H9 (cell line): ENCODE measurements at regions not wholly inside any gene's neighbourhood (a gene's known extent, or its start where the extent isn't known, plus 50 kb on each side); places are given as distances from the start of the nearest gene placed in this dataset.

Experiments used
- DNase-seq: peaks from one replicate; pipeline ENCODE4 v3.0.0-alpha.2; 2017
- H2AFZ ChIP-seq: one replicate; pipeline ENCODE4 v1.6.1; 2013; ENCODE audit warnings: mild to moderate bottlenecking, low read length, control low read depth, moderate library complexity
- H2AK5ac ChIP-seq: 2 replicates; pipeline ENCODE4 v1.6.1; 2013; ENCODE audit warnings: low read length, control low read depth, mixed read lengths; ENCODE audit not compliant: insufficient read length
- H2BK120ac ChIP-seq: one replicate; pipeline ENCODE4 v1.6.1; 2013; ENCODE audit warnings: low read depth, mild to moderate bottlenecking, low read length, control low read depth, inconsistent platforms; ENCODE audit not compliant: poor library complexity, severe bottlenecking
- H2BK12ac ChIP-seq: 2 replicates; pipeline ENCODE4 v1.6.1; 2013; ENCODE audit warnings: low read length, control low read depth, mixed read lengths, low read depth; ENCODE audit not compliant: insufficient read length
- H2BK15ac ChIP-seq: 2 replicates; pipeline ENCODE4 v1.6.1; 2013; ENCODE audit warnings: low read depth, low read length, control low read depth
- H2BK20ac ChIP-seq: one replicate; pipeline ENCODE4 v1.6.1; 2013; ENCODE audit warnings: low read depth, mild to moderate bottlenecking, low read length, control low read depth, inconsistent platforms; ENCODE audit not compliant: poor library complexity, severe bottlenecking
- H2BK5ac ChIP-seq: 2 replicates; pipeline ENCODE4 v1.6.1; 2013; ENCODE audit warnings: low read length, control low read depth, mixed read lengths; ENCODE audit not compliant: insufficient read length
- H3K14ac ChIP-seq: 2 replicates; pipeline ENCODE4 v1.6.1; 2013; ENCODE audit warnings: low read length, control low read depth; ENCODE audit not compliant: insufficient read depth
- H3K18ac ChIP-seq: 2 replicates; pipeline ENCODE4 v1.6.1; 2013; ENCODE audit warnings: low read depth, mild to moderate bottlenecking, mixed read lengths, low read length, control low read depth; ENCODE audit not compliant: insufficient read length
- H3K23ac ChIP-seq: 2 replicates; pipeline ENCODE4 v1.6.1; 2013; ENCODE audit warnings: low read length, control low read depth, mixed read lengths, low read depth; ENCODE audit not compliant: insufficient read length
- H3K23me2 ChIP-seq: 2 replicates; pipeline ENCODE4 v1.6.1; 2013; ENCODE audit warnings: low read depth, mild to moderate bottlenecking, mixed read lengths, low read length, control low read depth; ENCODE audit not compliant: insufficient read length, poor library complexity, severe bottlenecking
- H3K27ac ChIP-seq: 2 replicates; pipeline ENCODE4 v1.5.1; 2013; ENCODE audit warnings: low read length, control low read depth, mixed read lengths, low read depth; ENCODE audit not compliant: insufficient read length
- H3K27me3 ChIP-seq: 2 replicates; pipeline ENCODE4 v1.6.1; 2013; ENCODE audit warnings: low read length, control low read depth, inconsistent platforms; ENCODE audit not compliant: insufficient read depth
- H3K4ac ChIP-seq: 2 replicates; pipeline ENCODE4 v1.6.1; 2013; ENCODE audit warnings: low read depth, mild to moderate bottlenecking, control low read depth, inconsistent platforms, low read length, moderate library complexity
- H3K4me1 ChIP-seq: 2 replicates; pipeline ENCODE4 v1.6.1; 2013; ENCODE audit warnings: low read length, control low read depth, inconsistent platforms; ENCODE audit not compliant: insufficient read depth
- H3K4me2 ChIP-seq: 2 replicates; pipeline ENCODE4 v1.6.1; 2013; ENCODE audit warnings: low read length, control low read depth, mixed read lengths; ENCODE audit not compliant: insufficient read length, insufficient read depth
- H3K56ac ChIP-seq: 2 replicates; pipeline ENCODE4 v1.6.1; 2013; ENCODE audit warnings: low read depth, mild to moderate bottlenecking, mixed read lengths, low read length, control low read depth; ENCODE audit not compliant: insufficient read length
- H3K79me1 ChIP-seq: 2 replicates; pipeline ENCODE4 v1.6.1; 2013; ENCODE audit warnings: low read depth, mild to moderate bottlenecking, moderate library complexity, low read length, control low read depth, inconsistent platforms; ENCODE audit not compliant: insufficient read depth, poor library complexity, severe bottlenecking
- H3K79me2 ChIP-seq: 2 replicates; pipeline ENCODE4 v1.6.1; 2013; ENCODE audit warnings: low read length, control low read depth, inconsistent platforms; ENCODE audit not compliant: insufficient read depth
- H3K9ac ChIP-seq: 2 replicates; pipeline ENCODE4 v1.6.1; 2013; ENCODE audit warnings: low read length, control low read depth, mixed read lengths; ENCODE audit not compliant: insufficient read length; ENCODE audit errors: extremely low read depth
- H3K9me3 ChIP-seq: one replicate; pipeline ENCODE4 v1.6.1; 2013; ENCODE audit warnings: low read depth, low read length, inconsistent platforms; ENCODE audit not compliant: control insufficient read depth
- H3T11ph ChIP-seq: one replicate; pipeline ENCODE4 v1.6.1; 2013; ENCODE audit warnings: mild to moderate bottlenecking, low read length, control low read depth, inconsistent platforms
- H4K20me1 ChIP-seq: one replicate; pipeline ENCODE4 v1.6.1; 2013; ENCODE audit not compliant: control insufficient read depth, insufficient read length, insufficient read depth
- H4K5ac ChIP-seq: 2 replicates; pipeline ENCODE4 v1.6.1; 2013; ENCODE audit warnings: low read depth, mild to moderate bottlenecking, mixed read lengths, low read length, control low read depth; ENCODE audit not compliant: insufficient read length
- H4K8ac ChIP-seq: replicated peaks from 2 replicates; pipeline ENCODE4 v1.6.1; 2013; ENCODE audit warnings: low read length, control low read depth, mixed read lengths, low read depth; ENCODE audit not compliant: insufficient read length
- H4K91ac ChIP-seq: 2 replicates; pipeline ENCODE4 v1.6.1; 2013; ENCODE audit warnings: low read depth, mild to moderate bottlenecking, moderate library complexity, mixed read lengths, low read length, control low read depth; ENCODE audit not compliant: insufficient read length
- H3K27ac Mint-ChIP-seq, 3 experiments: 2 replicates in 2 of 3; 3 replicates in 1 of 3; pipeline ENCODE4 v1.8.0; 2020 to 2021; ENCODE audit warnings: mixed read lengths in 3 of 3, mild to moderate bottlenecking in 1 of 3, moderate library complexity in 1 of 3
- H3K27me3 Mint-ChIP-seq: 2 replicates; pipeline ENCODE4 v1.8.0; 2021; ENCODE audit warnings: low read depth, mild to moderate bottlenecking, moderate library complexity, mixed read lengths
- H3K36me3 Mint-ChIP-seq, 3 experiments: 2 replicates in 2 of 3; 3 replicates in 1 of 3; pipeline ENCODE4 v1.8.0; 2020 to 2021; ENCODE audit warnings: low read depth in 3 of 3, mixed read lengths in 3 of 3; ENCODE audit not compliant: insufficient read depth in 1 of 3
- H3K4me1 Mint-ChIP-seq, 2 experiments: 2 replicates each; pipeline ENCODE4 v1.8.0; 2020; ENCODE audit warnings: mixed read lengths in 2 of 2
- H3K4me3 Mint-ChIP-seq, 2 experiments: 2 replicates in 1 of 2; 3 replicates in 1 of 2; pipeline ENCODE4 v1.8.0; 2020 to 2021; ENCODE audit warnings: mild to moderate bottlenecking in 2 of 2, mixed read lengths in 2 of 2, moderate library complexity in 1 of 2
- H3K9me3 Mint-ChIP-seq, 2 experiments: 2 replicates in 1 of 2; 3 replicates in 1 of 2; pipeline ENCODE4 v1.8.0; 2020; ENCODE audit warnings: mild to moderate bottlenecking in 2 of 2, mixed read lengths in 2 of 2, moderate library complexity in 1 of 2
- WGBS: extraction: QIAGEN DNeasy Blood & Tissue Kit; methylation state at CpG from one replicate; pipeline ENCODE4 v1.1.7; 2013; ENCODE audit warnings: missing lambda C conversion rate, low lambda C conversion rate, mixed read lengths; ENCODE audit not compliant: insufficient read length; ENCODE audit errors: extremely low coverage; 5-methylcytosine and 5-hydroxymethylcytosine counted together
- TF ChIP-seq, protein P1 (sequence below): fragments of 200-600 bp; sonication (generic); conservative IDR thresholded peaks from 3 replicates; pipeline ENCODE4 v1.8.0; 2021; ENCODE audit warnings: antibody characterized with exemption, mild to moderate bottlenecking

DNA sequence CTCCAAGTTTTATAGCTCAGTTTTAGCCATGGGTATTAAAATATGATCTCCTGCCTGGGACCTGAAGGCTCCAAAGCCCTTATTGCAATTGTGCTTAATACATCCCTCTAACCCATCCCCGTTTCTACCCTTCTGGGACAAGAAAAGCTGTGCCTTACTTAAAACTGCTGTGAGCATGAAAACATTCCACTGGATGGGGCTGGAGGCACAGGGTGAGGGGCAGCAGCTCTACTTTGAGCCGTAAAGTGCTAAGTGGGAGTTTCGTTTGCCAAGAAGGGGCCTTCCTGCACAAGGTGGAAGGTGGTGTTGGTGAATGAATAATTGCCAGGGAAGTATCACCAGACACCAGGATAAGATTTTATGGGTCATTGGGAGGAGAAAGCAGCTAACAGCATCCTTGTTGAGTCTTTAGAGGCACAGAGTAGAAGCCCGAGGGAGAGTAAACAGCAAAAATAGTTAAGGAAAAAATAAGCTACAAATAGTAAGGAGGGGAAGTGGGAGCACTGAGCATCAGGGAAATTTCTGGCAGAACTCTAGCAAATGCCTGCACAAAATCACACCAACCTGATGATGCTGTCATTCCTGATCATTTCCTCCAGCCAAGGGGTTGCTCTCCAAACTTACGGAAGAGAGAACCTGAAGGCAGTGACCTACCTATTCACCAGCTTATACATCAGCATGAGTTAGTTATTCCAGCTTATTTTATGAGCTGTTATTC is 218.4 kb downstream of the MREG start:
- H4K91ac ChIP-seq, result no peak overlapping the region
- no peak overlapping the region for H4K8ac ChIP-seq
- no peaks in the 10 kb centered on the region for H3K23me2 ChIP-seq
- no peak overlapping the region for H2BK15ac ChIP-seq
- no CpG with 5 or more reads among the region's 5 CpGs for WGBS
- no peak overlapping the region for H2AK5ac ChIP-seq
- H3K4me2 ChIP-seq, result no peak overlapping the region
- no peak overlapping the region for H3K14ac ChIP-seq
- H2AFZ ChIP-seq, result no peak overlapping the region
- no peaks in the 10 kb centered on the region for H3K9me3 ChIP-seq
- H4K5ac ChIP-seq, result no peak overlapping the region
- no peaks in the 10 kb centered on the region for H3K79me1 ChIP-seq
- H2BK5ac ChIP-seq, result no peak overlapping the region
- DNase-seq, result peak; percentile 64
- no peak overlapping the region for H2BK12ac ChIP-seq
- H3K27me3 ChIP-seq, result no peaks in the 10 kb centered on the region
- no peak overlapping the region for H3K18ac ChIP-seq
- no peaks in the 10 kb centered on the region for H4K20me1 ChIP-seq
- Mint-ChIP-seq H3K27me3 (no peaks in the 10 kb centered on the region), H3K27ac (no peak overlapping the region; a peak in 1 of 7 replicates), H3K4me3 (no peak overlapping the region), H3K36me3 (no peaks in the 10 kb centered on the region), H3K9me3 (no peaks in the 10 kb centered on the region; a peak in 1 of 5 replicates), H3K4me1 (peaks cover 18 to 26% of the 10 kb centered on the region in 2 experiments)
- no peak overlapping the region for H3K4ac ChIP-seq
- peaks cover 5% of the 10 kb centered on the region; the same call in 1 of the 2 replicates for H3K4me1 ChIP-seq
- no peak overlapping the region for H3K27ac ChIP-seq
- no peak overlapping the region for H3K56ac ChIP-seq
- no peak overlapping the region for H2BK20ac ChIP-seq
- H3K9ac ChIP-seq, result no peak overlapping the region
- TF ChIP-seq, protein P1, sequence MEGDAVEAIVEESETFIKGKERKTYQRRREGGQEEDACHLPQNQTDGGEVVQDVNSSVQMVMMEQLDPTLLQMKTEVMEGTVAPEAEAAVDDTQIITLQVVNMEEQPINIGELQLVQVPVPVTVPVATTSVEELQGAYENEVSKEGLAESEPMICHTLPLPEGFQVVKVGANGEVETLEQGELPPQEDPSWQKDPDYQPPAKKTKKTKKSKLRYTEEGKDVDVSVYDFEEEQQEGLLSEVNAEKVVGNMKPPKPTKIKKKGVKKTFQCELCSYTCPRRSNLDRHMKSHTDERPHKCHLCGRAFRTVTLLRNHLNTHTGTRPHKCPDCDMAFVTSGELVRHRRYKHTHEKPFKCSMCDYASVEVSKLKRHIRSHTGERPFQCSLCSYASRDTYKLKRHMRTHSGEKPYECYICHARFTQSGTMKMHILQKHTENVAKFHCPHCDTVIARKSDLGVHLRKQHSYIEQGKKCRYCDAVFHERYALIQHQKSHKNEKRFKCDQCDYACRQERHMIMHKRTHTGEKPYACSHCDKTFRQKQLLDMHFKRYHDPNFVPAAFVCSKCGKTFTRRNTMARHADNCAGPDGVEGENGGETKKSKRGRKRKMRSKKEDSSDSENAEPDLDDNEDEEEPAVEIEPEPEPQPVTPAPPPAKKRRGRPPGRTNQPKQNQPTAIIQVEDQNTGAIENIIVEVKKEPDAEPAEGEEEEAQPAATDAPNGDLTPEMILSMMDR, result peak; percentile 66
- H3T11ph ChIP-seq, result no peak overlapping the region
- no peak overlapping the region for H3K23ac ChIP-seq
- H3K79me2 ChIP-seq, result no peaks in the 10 kb centered on the region
- H2BK120ac ChIP-seq, result no peak overlapping the region
